Progenitor cell of endocrine pancreas (in vitro differentiated cells): ENCODE measurements at regions not wholly inside any gene's neighbourhood (a gene's known extent, or its start where the extent isn't known, plus 50 kb on each side); places are given as distances from the start of the nearest gene placed in this dataset.

Experiments used
- DNase-seq: peaks from one replicate; pipeline ENCODE4 v3.0.0; 2021; ENCODE audit warnings: low spot score; ENCODE audit not compliant: unreplicated experiment
- H3K27ac Mint-ChIP-seq: 2 replicates; pipeline ENCODE4 v1.8.0; 2021; ENCODE audit warnings: mild to moderate bottlenecking, moderate library complexity, mixed read lengths
- H3K27me3 Mint-ChIP-seq: 2 replicates; pipeline ENCODE4 v1.8.0; 2021; ENCODE audit warnings: mixed read lengths
- H3K36me3 Mint-ChIP-seq: 2 replicates; pipeline ENCODE4 v1.8.0; 2022; ENCODE audit warnings: mixed read lengths; ENCODE audit not compliant: insufficient read depth
- H3K4me1 Mint-ChIP-seq: 2 replicates; pipeline ENCODE4 v1.8.0; 2021; ENCODE audit warnings: low read depth, mixed read lengths
- H3K4me3 Mint-ChIP-seq: 2 replicates; pipeline ENCODE4 v1.8.0; 2021; ENCODE audit warnings: low read depth, mild to moderate bottlenecking, moderate library complexity, mixed read lengths
- H3K9me3 Mint-ChIP-seq: 2 replicates; pipeline ENCODE4 v1.8.0; 2021; ENCODE audit warnings: low read depth, mixed read lengths
- CTCF ChIP-seq: fragments of 200-600 bp; sonication (generic); IDR thresholded peaks from one replicate; pipeline ENCODE4 v1.5.0; 2021; ENCODE audit warnings: antibody characterized with exemption, mild to moderate bottlenecking; ENCODE audit not compliant: unreplicated experiment

DNA sequence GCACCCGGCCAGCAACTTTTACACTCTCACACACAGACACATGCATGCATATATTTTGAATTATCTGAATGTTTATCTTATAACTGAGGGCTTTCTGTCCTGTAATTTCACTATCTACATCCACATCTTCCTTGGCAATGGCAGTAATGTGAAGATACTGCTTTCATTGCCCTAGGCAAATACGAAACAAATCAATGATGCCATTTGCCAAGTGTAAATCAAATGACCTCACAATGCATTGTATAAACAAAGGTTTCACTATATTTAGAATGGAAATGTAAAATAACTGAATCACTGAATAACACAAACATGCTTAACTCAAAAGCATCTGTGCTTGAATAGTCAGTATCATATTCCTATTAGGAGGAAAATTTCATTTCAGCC lies 455.6 kb downstream of the TBL1XR1 start:
- H3K27me3 Mint-ChIP-seq, result no peaks in the 10 kb centered on the region
- no peak for TF ChIP-seq CTCF
- no peak for DNase-seq
- peaks cover 10% of the 10 kb centered on the region for H3K9me3 Mint-ChIP-seq
- H3K4me1 Mint-ChIP-seq, result peaks cover 12% of the 10 kb centered on the region
- H3K27ac Mint-ChIP-seq, result no peak overlapping the region
- peaks cover 2% of the 10 kb centered on the region for H3K36me3 Mint-ChIP-seq
- no peak overlapping the region for H3K4me3 Mint-ChIP-seq

- peaks cover 12% of the 10 kb centered on the region for H3K4me1 Mint-ChIP-seq
- H3K9me3 Mint-ChIP-seq, result peaks cover 10% of the 10 kb centered on the region
- peaks cover 2% of the 10 kb centered on the region for H3K36me3 Mint-ChIP-seq
- DNase-seq, result no peak
- no peak overlapping the region for H3K27ac Mint-ChIP-seq
- H3K4me3 Mint-ChIP-seq, result no peak overlapping the region
- H3K27me3 Mint-ChIP-seq, result no peaks in the 10 kb centered on the region
- no peak for TF ChIP-seq CTCF
Observed at GRCh38 chr3:176740906-176741663, 456.2 kb downstream of the TBL1XR1 start.

DNA sequence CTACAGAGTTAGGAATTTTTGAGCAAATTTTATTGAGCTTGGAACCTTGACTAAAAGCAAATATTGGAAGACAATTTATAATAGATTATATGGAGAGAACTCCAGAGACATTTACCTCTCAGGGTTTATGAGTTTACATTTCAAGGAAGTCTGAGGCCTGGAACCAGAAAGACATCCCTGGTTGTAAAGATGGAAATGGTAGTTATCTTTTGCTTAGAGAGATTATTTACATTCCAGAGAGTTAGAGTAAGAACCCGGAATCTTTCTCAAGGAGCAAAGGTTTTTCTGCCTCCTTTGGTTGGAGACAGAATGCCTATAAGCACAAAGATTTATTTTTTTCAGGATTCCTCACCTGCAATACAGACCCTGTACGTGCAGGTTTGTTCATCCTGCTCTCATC lies 458.1 kb downstream of the TBL1XR1 start:
- H3K9me3 Mint-ChIP-seq, result peaks cover 10% of the 10 kb centered on the region
- DNase-seq, result no peak
- peaks cover 2% of the 10 kb centered on the region for H3K36me3 Mint-ChIP-seq
- no peak overlapping the region for H3K27ac Mint-ChIP-seq
- no peaks in the 10 kb centered on the region for H3K27me3 Mint-ChIP-seq
- no peak overlapping the region for H3K4me3 Mint-ChIP-seq
- peaks cover 12% of the 10 kb centered on the region for H3K4me1 Mint-ChIP-seq
- no peak for TF ChIP-seq CTCF

DNA sequence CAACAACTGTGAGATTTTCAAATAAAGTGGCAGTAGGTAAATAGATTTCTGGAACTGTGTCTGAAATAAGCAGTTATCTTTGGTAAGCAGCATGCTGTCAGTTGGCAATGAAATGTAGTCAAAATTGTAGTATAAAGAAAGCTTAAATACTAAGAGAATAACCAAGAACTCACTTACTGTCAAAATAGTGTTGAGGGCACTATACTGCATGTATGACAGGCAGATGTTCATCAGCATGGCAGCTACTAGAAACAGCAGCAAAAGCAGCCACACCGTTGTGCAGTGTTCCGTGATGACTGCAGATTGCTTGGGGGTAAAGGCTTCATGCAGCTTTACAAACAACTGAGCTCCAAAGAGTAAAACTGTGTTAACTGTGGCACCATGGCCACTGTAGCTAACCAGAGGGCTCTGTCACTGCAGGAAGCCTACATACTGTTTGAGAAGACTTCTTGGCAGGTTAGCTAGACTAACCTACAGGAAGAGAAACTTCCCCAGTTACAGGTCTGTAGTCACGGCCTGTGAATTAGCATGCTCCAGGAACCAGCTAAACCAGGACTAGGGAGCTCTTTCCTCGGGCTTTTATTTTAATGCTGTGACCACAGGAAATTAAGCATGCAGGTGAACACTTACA lies 459.7 kb downstream of the TBL1XR1 start:
- H3K4me3 Mint-ChIP-seq, result no peak overlapping the region
- no peak for TF ChIP-seq CTCF
- H3K4me1 Mint-ChIP-seq, result peaks cover 12% of the 10 kb centered on the region
- DNase-seq, result no peak
- no peaks in the 10 kb centered on the region for H3K27me3 Mint-ChIP-seq
- H3K9me3 Mint-ChIP-seq, result peaks cover 4% of the 10 kb centered on the region
- H3K36me3 Mint-ChIP-seq, result peaks cover 1% of the 10 kb centered on the region
- no peak overlapping the region for H3K27ac Mint-ChIP-seq

- no peak overlapping the region for H3K27ac Mint-ChIP-seq
- H3K36me3 Mint-ChIP-seq, result no peaks in the 10 kb centered on the region
- H3K4me3 Mint-ChIP-seq, result no peak overlapping the region
- H3K9me3 Mint-ChIP-seq, result peaks cover 4% of the 10 kb centered on the region
- no peak for TF ChIP-seq CTCF
- no peak for DNase-seq
- H3K27me3 Mint-ChIP-seq, result no peaks in the 10 kb centered on the region
- H3K4me1 Mint-ChIP-seq, result peaks cover 6% of the 10 kb centered on the region
Observed at GRCh38 chr3:176734146-176734545, 463.1 kb downstream of the TBL1XR1 start.
